Esophagus squamous epithelium (tissue), 4 donors: ENCODE measurements at regions not wholly inside any gene's neighbourhood (a gene's known extent, or its start where the extent isn't known, plus 50 kb on each side); places are given as distances from the start of the nearest gene placed in this dataset.

Experiments
- CTCF ChIP-seq, 6 experiments: fragments of 450-650 bp in 4 of 6; fragments of 200-600 bp in 2 of 6; sonication (generic) in 2 of 6; IDR thresholded peaks; one replicate each; pipeline ENCODE4 v1.5.1; 2016 to 2019; ENCODE audit warnings: antibody characterized with exemption in 6 of 6, mild to moderate bottlenecking in 4 of 6, moderate library complexity in 4 of 6
- POLR2A ChIP-seq, 4 donors: fragments of 450-650 bp; IDR thresholded peaks; one replicate each; pipeline ENCODE4 v1.6.1; 2017; ENCODE audit warnings: antibody characterized with exemption in 4 of 4, mild to moderate bottlenecking in 4 of 4, moderate library complexity in 3 of 4

GRCh38 chr7:46174196-46174580 is 253.1 kb upstream of the IGFBP3 start:
- TF ChIP-seq CTCF (IDR thresholded peaks at IDR 0.05) = no peak
- no peak for TF ChIP-seq POLR2A (IDR thresholded peaks at IDR 0.05)
